ENCODE measurements at regions not wholly inside any gene's neighbourhood (a gene's known extent, or its start where the extent isn't known, plus 50 kb on each side); places are given as distances from the start of the nearest gene placed in this dataset.
"Not testable (repeated sequence)": the region's sequence is repeated elsewhere in the genome, so short reads cannot be mapped to it uniquely, and the experiment has no call there.

DNA sequence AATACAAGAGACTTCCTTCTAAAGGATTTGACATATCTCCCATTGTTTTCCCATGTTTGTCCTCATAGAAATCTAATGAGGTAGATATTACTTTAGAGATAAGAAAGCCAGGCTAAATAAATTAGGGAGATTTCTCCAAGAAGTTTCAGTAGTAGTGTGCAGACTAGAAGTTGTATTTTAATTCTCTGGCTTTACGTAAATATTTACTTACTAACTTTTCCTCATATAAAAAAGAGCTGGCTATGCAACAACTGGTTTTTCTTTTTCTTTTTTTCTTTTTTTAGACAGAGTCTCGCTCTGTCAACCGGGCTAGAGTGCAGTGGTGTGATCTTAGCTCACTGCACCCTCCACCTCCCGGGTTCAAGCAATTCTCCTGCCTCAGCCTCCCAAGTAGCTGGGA lies 60.6 kb upstream of the ACYP2 start:
- Histone ChIP-seq H3K27ac (peak overlapping the region; percentile 41 to 56), H3K4me3 (no peak overlapping the region)
- DNase-seq (ENCODE audit: low spot score), result no peak
- no peak for TF ChIP-seq CTCF (IDR thresholded peaks at IDR 0.05)

DNA sequence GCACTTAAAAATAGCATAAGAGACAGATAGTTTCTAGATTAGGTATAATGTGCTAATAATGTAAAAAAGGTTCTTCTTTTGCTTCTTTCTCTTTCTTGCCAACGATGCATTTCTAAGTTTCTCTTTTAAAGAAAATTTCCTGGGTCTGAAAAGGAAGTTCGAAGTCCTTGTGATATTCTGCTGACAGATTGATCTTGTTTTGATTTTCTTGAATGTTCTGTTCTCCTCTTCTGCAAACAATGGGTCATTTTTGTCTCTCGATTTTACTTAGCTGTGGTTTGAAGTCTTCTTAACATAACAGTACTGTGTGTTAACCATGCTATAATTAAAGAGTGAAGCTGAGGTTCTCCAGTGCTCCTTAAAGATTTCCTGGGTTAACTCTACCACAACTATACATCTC lies 61.1 kb upstream of the ACYP2 start:
- no peak for DNase-seq (ENCODE audit: low spot score)
- Histone ChIP-seq H3K27ac (peak overlapping the region; percentile 41 to 56), H3K4me3 (no peak overlapping the region)
- TF ChIP-seq CTCF (IDR thresholded peaks at IDR 0.05), result no peak

DNA sequence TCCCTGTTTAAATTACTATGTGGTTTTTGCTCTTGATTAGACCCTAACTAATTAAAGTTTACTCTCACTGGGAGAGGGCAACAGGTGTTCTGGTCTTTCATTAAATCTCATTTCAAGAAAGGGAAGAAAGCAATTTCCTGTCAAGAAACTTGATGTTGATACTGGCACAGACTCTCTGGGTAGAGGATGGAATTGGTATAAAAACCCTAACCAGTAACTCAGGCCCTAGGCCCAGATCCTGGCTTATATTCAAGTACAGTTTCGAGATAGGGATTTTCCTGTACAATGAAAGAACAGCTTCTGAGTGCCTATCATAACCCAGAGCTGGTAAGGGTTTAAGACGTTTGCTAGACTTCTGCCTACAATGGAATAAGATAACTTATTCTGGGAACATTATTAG lies 61.6 kb upstream of the ACYP2 start:
- Histone ChIP-seq H3K4me3 (no peak overlapping the region), H3K27ac (peak overlapping the region; percentile 41 to 56)
- no peak for TF ChIP-seq CTCF (IDR thresholded peaks at IDR 0.05)
- no peak for DNase-seq (ENCODE audit: low spot score)

GRCh38 chr2:54052825-54053718 lies 62.3 kb upstream of the ACYP2 start:
- TF ChIP-seq CTCF (IDR thresholded peaks at IDR 0.05), result no peak
- DNase-seq (ENCODE audit: low spot score), result no peak
- Histone ChIP-seq H3K4me3 (no peak overlapping the region), H3K27ac (peak overlapping the region; percentile 41 to 56)

DNA sequence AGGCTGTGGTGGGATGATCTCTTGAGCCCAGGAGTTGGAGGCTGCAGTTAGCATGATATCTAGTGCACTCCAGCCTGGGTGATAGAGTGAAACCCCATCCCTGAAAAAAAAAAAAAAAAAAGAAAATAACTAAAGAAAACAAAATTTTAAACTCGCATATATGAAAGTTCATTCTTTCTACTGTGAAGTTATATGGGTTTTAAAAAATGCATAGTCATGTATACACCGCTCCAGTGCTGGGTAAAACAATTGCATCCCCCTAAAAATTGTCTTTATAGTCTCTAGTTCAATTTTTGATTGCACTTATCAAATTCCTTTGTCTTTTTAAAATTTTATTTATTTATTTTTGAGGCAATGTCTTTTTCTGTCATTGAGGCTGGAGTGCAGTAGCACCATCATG lies 65.0 kb upstream of the ACYP2 start:
- Histone ChIP-seq H3K27ac (no peak overlapping the region), H3K4me3 (no peak overlapping the region)
- TF ChIP-seq CTCF (IDR thresholded peaks at IDR 0.05), result no peak
- DNase-seq (ENCODE audit: low spot score), result no peak

- no peak for TF ChIP-seq CTCF (IDR thresholded peaks at IDR 0.05)
- no peak overlapping the region for H3K27ac ChIP-seq
- DNase-seq (ENCODE audit: low spot score), result no peak
Measured at GRCh38 chr2:54049365-54049764, 66.0 kb upstream of the ACYP2 start.

GRCh38 chr2:54048896-54049295 lies 66.5 kb upstream of the ACYP2 start:
- not testable (repeated sequence) for H3K27ac ChIP-seq; DNase-seq (ENCODE audit: low spot score); H3K4me3 ChIP-seq

More at GRCh38 chr2:54049365-54049764, 66.0 kb upstream of the ACYP2 start:
- H3K4me3 ChIP-seq, result no peak overlapping the region

All from coronary artery (tissue), 2 donors.